ENCODE measurements at regions not wholly inside any gene's neighbourhood (a gene's known extent, or its start where the extent isn't known, plus 50 kb on each side); places are given as distances from the start of the nearest gene placed in this dataset.

- Histone ChIP-seq H2BK120ac (ENCODE audit: low read depth, low read length) (no peak overlapping the region), H3K23ac (ENCODE audit: low read depth, low read length, poor library complexity) (no peak overlapping the region)
Observed at GRCh38 chr9:102113191-102113590, 374.7 kb upstream of the GRIN3A start.

GRCh38 chr9:102106439-102106838, 368.0 kb upstream of the GRIN3A start:
- DNase-seq (ENCODE audit: low spot score), result no peak

More at GRCh38 chr9:102113191-102113590, 374.7 kb upstream of the GRIN3A start:
- no peak overlapping the region for H3K27ac ChIP-seq (replicated peaks; ENCODE audit: low read length)
- H3K4me1 ChIP-seq (ENCODE audit: control insufficient read depth in 2 of 2, insufficient read depth in 1 of 2, low read depth in 1 of 2, low read length in 2 of 2), result no peaks in the 10 kb centered on the region
- H4K8ac ChIP-seq (ENCODE audit: low read depth, low read length), result no peak overlapping the region
- H2BK5ac ChIP-seq (ENCODE audit: low read length), result no peak overlapping the region
- H3K4ac ChIP-seq (ENCODE audit: low read length), result no peak overlapping the region
- no peaks in the 10 kb centered on the region for H3K36me3 ChIP-seq (replicated peaks in 1 of 2; ENCODE audit: control insufficient read depth in 2 of 2, insufficient read depth in 2 of 2, low read length in 2 of 2)
- no peaks in the 10 kb centered on the region for H3K79me1 ChIP-seq (ENCODE audit: low read depth, low read length)
- H4K91ac ChIP-seq (ENCODE audit: low read depth, low read length, poor library complexity), result no peak overlapping the region
- no peak overlapping the region for H2BK12ac ChIP-seq (ENCODE audit: low read length)
- no peak overlapping the region for H3K4me2 ChIP-seq (ENCODE audit: insufficient read depth, low read length, poor library complexity, severe bottlenecking)
- H3K9me3 ChIP-seq (replicated peaks in 1 of 2; ENCODE audit: control insufficient read depth in 2 of 2, insufficient read depth in 1 of 2, low read depth in 1 of 2, low read length in 2 of 2), result no peaks in the 10 kb centered on the region
- WGBS, 2 donors (ENCODE audit: extremely low coverage in 2 of 2, insufficient read length in 2 of 2, insufficient replicate concordance in 1 of 2), result no CpG with 5 or more reads among the region's 1 CpG
- no peak overlapping the region for H2AK5ac ChIP-seq (ENCODE audit: low read depth, low read length)
- no peak overlapping the region for H2BK15ac ChIP-seq (ENCODE audit: low read length)
- DNase-seq (ENCODE audit: low spot score), result no peak
- H3K27me3 ChIP-seq (ENCODE audit: control insufficient read depth in 3 of 3, insufficient read depth in 3 of 3, low read depth in 1 of 3, low read length in 3 of 3), result no peaks in the 10 kb centered on the region
- no peak overlapping the region for H3K9ac ChIP-seq (ENCODE audit: low read depth, low read length, poor library complexity)
- H3K14ac ChIP-seq (ENCODE audit: low read length), result no peak overlapping the region
- H3K4me3 ChIP-seq (ENCODE audit: low read length in 2 of 2), result no peak overlapping the region
- no peak overlapping the region for H2AFZ ChIP-seq (ENCODE audit: low read length)
- H3K18ac ChIP-seq (ENCODE audit: low read length), result no peak overlapping the region

GRCh38 chr9:102101723-102102122, 363.3 kb upstream of the GRIN3A start:
- H2BK5ac ChIP-seq (ENCODE audit: low read length), result no peak overlapping the region

More at GRCh38 chr9:102106439-102106838, 368.0 kb upstream of the GRIN3A start:
- no peak overlapping the region for H2BK120ac ChIP-seq (ENCODE audit: low read depth, low read length)
- H2AFZ ChIP-seq (ENCODE audit: low read length), result no peak overlapping the region
- no peak overlapping the region for H3K14ac ChIP-seq (ENCODE audit: low read length)
- no peak overlapping the region for H2BK5ac ChIP-seq (ENCODE audit: low read length)
- H3K4me3 ChIP-seq (ENCODE audit: low read length in 2 of 2), result no peak overlapping the region
- H2BK15ac ChIP-seq (ENCODE audit: low read length), result no peak overlapping the region
- WGBS, 2 donors (ENCODE audit: extremely low coverage in 2 of 2, insufficient read length in 2 of 2, insufficient replicate concordance in 1 of 2), result no CpG with 5 or more reads among the region's 1 CpG
- no peak overlapping the region for H3K23ac ChIP-seq (ENCODE audit: low read depth, low read length, poor library complexity)
- H3K36me3 ChIP-seq (replicated peaks in 1 of 2; ENCODE audit: control insufficient read depth in 2 of 2, insufficient read depth in 2 of 2, low read length in 2 of 2), result no peaks in the 10 kb centered on the region
- H3K18ac ChIP-seq (ENCODE audit: low read length), result no peak overlapping the region
- no peak overlapping the region for H4K91ac ChIP-seq (ENCODE audit: low read depth, low read length, poor library complexity)
- H3K79me1 ChIP-seq (ENCODE audit: low read depth, low read length), result no peaks in the 10 kb centered on the region
- H3K4ac ChIP-seq (ENCODE audit: low read length), result no peak overlapping the region
- H3K4me1 ChIP-seq (ENCODE audit: control insufficient read depth in 2 of 2, insufficient read depth in 1 of 2, low read depth in 1 of 2, low read length in 2 of 2), result no peaks in the 10 kb centered on the region
- H3K9me3 ChIP-seq (replicated peaks in 1 of 2; ENCODE audit: control insufficient read depth in 2 of 2, insufficient read depth in 1 of 2, low read depth in 1 of 2, low read length in 2 of 2), result no peaks in the 10 kb centered on the region
- no peak overlapping the region for H3K9ac ChIP-seq (ENCODE audit: low read depth, low read length, poor library complexity)
- no peak overlapping the region for H2BK12ac ChIP-seq (ENCODE audit: low read length)
- H4K8ac ChIP-seq (ENCODE audit: low read depth, low read length), result no peak overlapping the region
- no peaks in the 10 kb centered on the region for H3K27me3 ChIP-seq (ENCODE audit: control insufficient read depth in 3 of 3, insufficient read depth in 3 of 3, low read depth in 1 of 3, low read length in 3 of 3)
- no peak overlapping the region for H3K27ac ChIP-seq (replicated peaks; ENCODE audit: low read length)
- H3K4me2 ChIP-seq (ENCODE audit: insufficient read depth, low read length, poor library complexity, severe bottlenecking), result no peak overlapping the region
- H2AK5ac ChIP-seq (ENCODE audit: low read depth, low read length), result no peak overlapping the region

GRCh38 chr9:102087141-102087540, 348.7 kb upstream of the GRIN3A start:
- Histone ChIP-seq H3K4ac (ENCODE audit: low read length) (no peak overlapping the region), H2AFZ (ENCODE audit: low read length) (no peak overlapping the region), H3K79me1 (ENCODE audit: low read depth, low read length) (no peaks in the 10 kb centered on the region), H4K91ac (ENCODE audit: low read depth, low read length, poor library complexity) (no peak overlapping the region), H3K18ac (ENCODE audit: low read length) (no peak overlapping the region), H3K4me2 (ENCODE audit: insufficient read depth, low read length, poor library complexity, severe bottlenecking) (no peak overlapping the region), H3K27me3 (ENCODE audit: control insufficient read depth in 3 of 3, insufficient read depth in 3 of 3, low read depth in 1 of 3, low read length in 3 of 3) (no peaks in the 10 kb centered on the region), H3K14ac (ENCODE audit: low read length) (no peak overlapping the region), H3K4me1 (ENCODE audit: control insufficient read depth in 2 of 2, insufficient read depth in 1 of 2, low read depth in 1 of 2, low read length in 2 of 2) (no peaks in the 10 kb centered on the region), H3K4me3 (ENCODE audit: low read length in 2 of 2) (no peak overlapping the region), H3K9me3 (replicated peaks in 1 of 2; ENCODE audit: control insufficient read depth in 2 of 2, insufficient read depth in 1 of 2, low read depth in 1 of 2, low read length in 2 of 2) (no peaks in the 10 kb centered on the region), H2BK15ac (ENCODE audit: low read length) (no peak overlapping the region), H4K8ac (ENCODE audit: low read depth, low read length) (no peak overlapping the region), H3K23ac (ENCODE audit: low read depth, low read length, poor library complexity) (no peak overlapping the region), H3K27ac (replicated peaks; ENCODE audit: low read length) (no peak overlapping the region), H2BK12ac (ENCODE audit: low read length) (no peak overlapping the region), H2BK120ac (ENCODE audit: low read depth, low read length) (no peak overlapping the region), H3K9ac (ENCODE audit: low read depth, low read length, poor library complexity) (no peak overlapping the region), H3K36me3 (replicated peaks in 1 of 2; ENCODE audit: control insufficient read depth in 2 of 2, insufficient read depth in 2 of 2, low read length in 2 of 2) (no peaks in the 10 kb centered on the region), H2AK5ac (ENCODE audit: low read depth, low read length) (no peak overlapping the region), H2BK5ac (ENCODE audit: low read length) (no peak overlapping the region)
- WGBS, 2 donors (ENCODE audit: extremely low coverage in 2 of 2, insufficient read length in 2 of 2, insufficient replicate concordance in 1 of 2), result no CpG with 5 or more reads among the region's 2 CpGs
- DNase-seq (ENCODE audit: low spot score), result no peak

More at GRCh38 chr9:102101723-102102122, 363.3 kb upstream of the GRIN3A start:
- no peak overlapping the region for H3K4me3 ChIP-seq (ENCODE audit: low read length in 2 of 2)
- H3K18ac ChIP-seq (ENCODE audit: low read length), result no peak overlapping the region
- no peak overlapping the region for H2AK5ac ChIP-seq (ENCODE audit: low read depth, low read length)
- no peaks in the 10 kb centered on the region for H3K79me1 ChIP-seq (ENCODE audit: low read depth, low read length)
- no peaks in the 10 kb centered on the region for H3K9me3 ChIP-seq (replicated peaks in 1 of 2; ENCODE audit: control insufficient read depth in 2 of 2, insufficient read depth in 1 of 2, low read depth in 1 of 2, low read length in 2 of 2)
- no peaks in the 10 kb centered on the region for H3K36me3 ChIP-seq (replicated peaks in 1 of 2; ENCODE audit: control insufficient read depth in 2 of 2, insufficient read depth in 2 of 2, low read length in 2 of 2)
- no peaks in the 10 kb centered on the region for H3K27me3 ChIP-seq (ENCODE audit: control insufficient read depth in 3 of 3, insufficient read depth in 3 of 3, low read depth in 1 of 3, low read length in 3 of 3)
- H2AFZ ChIP-seq (ENCODE audit: low read length), result no peak overlapping the region
- no peak overlapping the region for H2BK120ac ChIP-seq (ENCODE audit: low read depth, low read length)
- no peak overlapping the region for H2BK12ac ChIP-seq (ENCODE audit: low read length)
- H3K4me1 ChIP-seq (ENCODE audit: control insufficient read depth in 2 of 2, insufficient read depth in 1 of 2, low read depth in 1 of 2, low read length in 2 of 2), result no peaks in the 10 kb centered on the region
- no peak overlapping the region for H3K9ac ChIP-seq (ENCODE audit: low read depth, low read length, poor library complexity)
- H3K14ac ChIP-seq (ENCODE audit: low read length), result no peak overlapping the region
- no peak overlapping the region for H3K4me2 ChIP-seq (ENCODE audit: insufficient read depth, low read length, poor library complexity, severe bottlenecking)
- no peak for DNase-seq (ENCODE audit: low spot score)
- no peak overlapping the region for H4K8ac ChIP-seq (ENCODE audit: low read depth, low read length)
- no peak overlapping the region for H4K91ac ChIP-seq (ENCODE audit: low read depth, low read length, poor library complexity)
- no peak overlapping the region for H3K27ac ChIP-seq (replicated peaks; ENCODE audit: low read length)
- no peak overlapping the region for H3K23ac ChIP-seq (ENCODE audit: low read depth, low read length, poor library complexity)
- H2BK15ac ChIP-seq (ENCODE audit: low read length), result no peak overlapping the region
- no peak overlapping the region for H3K4ac ChIP-seq (ENCODE audit: low read length)

Measured in neuronal stem cell (in vitro differentiated cells).